ENCODE measurements at regions not wholly inside any gene's neighbourhood (a gene's known extent, or its start where the extent isn't known, plus 50 kb on each side); places are given as distances from the start of the nearest gene placed in this dataset.

GRCh38 chr15:77731067-77731466 lies 98.4 kb upstream of the LINGO1 start:
- TF ChIP-seq ZNF621 (tag by site-specific recombination; IDR thresholded peaks at IDR 0.05) (no peak), ZNF10 (tag by site-specific recombination; IDR thresholded peaks at IDR 0.05) (no peak), ZBTB44 (tag by site-specific recombination; IDR thresholded peaks at IDR 0.05) (no peak), ZNF571 (tag by site-specific recombination; IDR thresholded peaks at IDR 0.05) (no peak), ZNF560 (tag by site-specific recombination; IDR thresholded peaks at IDR 0.05; ENCODE audit: borderline replicate concordance) (no peak), ZNF596 (tag by site-specific recombination; IDR thresholded peaks at IDR 0.05) (no peak)
- Histone ChIP-seq H3K27ac (ENCODE audit: extremely low read depth, low read depth, low read length) (no peak overlapping the region), H3K36me3 (ENCODE audit: control insufficient read depth in 2 of 2, insufficient read depth in 1 of 2, low read length in 2 of 2) (no peaks in the 10 kb centered on the region), H3K4me1 (ENCODE audit: control insufficient read depth, insufficient read depth, low read length) (no peaks in the 10 kb centered on the region), H3K4me3 (ENCODE audit: low read depth, low read length) (no peak overlapping the region), H3K9me3 (ENCODE audit: control insufficient read depth, insufficient read depth, low read depth, low read length) (no peaks in the 10 kb centered on the region)
- ChIA-PET POLR2A (no interaction called here), CTCF (interaction anchor here (1.5 kb wide), 1 partner anchor 90 kb away, joined by 7 read pairs; no protein-coding TSS in a partner anchor)

GRCh38 chr15:77727635-77728304 lies 95.1 kb upstream of the LINGO1 start:
- Histone ChIP-seq H3K9me3 (ENCODE audit: control insufficient read depth, insufficient read depth, low read depth, low read length) (no peaks in the 10 kb centered on the region), H3K27ac (ENCODE audit: extremely low read depth, low read depth, low read length) (no peak overlapping the region), H3K4me1 (ENCODE audit: control insufficient read depth, insufficient read depth, low read length) (no peaks in the 10 kb centered on the region), H3K4me3 (ENCODE audit: low read depth, low read length) (no peak overlapping the region), H3K36me3 (ENCODE audit: control insufficient read depth in 2 of 2, insufficient read depth in 1 of 2, low read length in 2 of 2) (no peaks in the 10 kb centered on the region)
- CTCF ChIA-PET: interaction anchor here (1.3 to 2.5 kb wide), 2 partner anchors 73 to 95 kb away, joined by 3 to 5 read pairs; partner anchors contain the start of gene LINGO1
- no peak for TF ChIP-seq PRDM6 (tag by site-specific recombination; IDR thresholded peaks at IDR 0.05)
- TF ChIP-seq ELK4 (IDR thresholded peaks at IDR 0.05; ENCODE audit: borderline replicate concordance, low read depth, low read length): no peak
- no peak for TF ChIP-seq ZNF677 (tag by site-specific recombination; IDR thresholded peaks at IDR 0.05)
- TF ChIP-seq ZNF132 (tag by site-specific recombination; IDR thresholded peaks at IDR 0.05; ENCODE audit: borderline replicate concordance): no peak
- TF ChIP-seq ZNF394 (tag by site-specific recombination; IDR thresholded peaks at IDR 0.05; ENCODE audit: borderline replicate concordance): no peak
- no peak for TF ChIP-seq ZNF433 (tag by site-specific recombination; IDR thresholded peaks at IDR 0.05; ENCODE audit: low read depth)
- no peak for TF ChIP-seq ZNF2 (tag by site-specific recombination; IDR thresholded peaks at IDR 0.05)
- TF ChIP-seq ZNF214 (tag by site-specific recombination; IDR thresholded peaks at IDR 0.05; ENCODE audit: borderline replicate concordance): no peak
- no peak for TF ChIP-seq ZNF830 (tag by site-specific recombination; IDR thresholded peaks at IDR 0.05; ENCODE audit: low read depth)
- POLR2A ChIA-PET: interaction anchor here (0.6 kb wide), 1 partner anchor 1605 kb away, joined by 3 read pairs; no protein-coding TSS in a partner anchor

GRCh38 chr15:77724715-77725114 lies 92.0 kb upstream of the LINGO1 start:
- Histone ChIP-seq H3K9me3 (ENCODE audit: control insufficient read depth, insufficient read depth, low read depth, low read length) (no peaks in the 10 kb centered on the region), H3K36me3 (ENCODE audit: control insufficient read depth in 2 of 2, insufficient read depth in 1 of 2, low read length in 2 of 2) (no peaks in the 10 kb centered on the region), H3K4me3 (ENCODE audit: low read depth, low read length) (no peak overlapping the region), H3K27ac (ENCODE audit: extremely low read depth, low read depth, low read length) (no peak overlapping the region), H3K4me1 (ENCODE audit: control insufficient read depth, insufficient read depth, low read length) (no peaks in the 10 kb centered on the region)
- TF ChIP-seq ZNF416 (tag by site-specific recombination; IDR thresholded peaks at IDR 0.05) (no peak), KLF1 (tag by site-specific recombination; IDR thresholded peaks at IDR 0.05) (peak; percentile 44; the same call in 1 of the 2 replicates), EGR2 (tag by site-specific recombination; IDR thresholded peaks at IDR 0.05; ENCODE audit: low read depth) (peak; percentile 91), ZFHX2 (tag by site-specific recombination; conservative IDR thresholded peaks at IDR 0.05) (peak; percentile 80)
- ChIA-PET CTCF (no interaction called here), POLR2A (no interaction called here)

Measured in HEK293 (cell line).